Loucy (cell line): ENCODE measurements at regions not wholly inside any gene's neighbourhood (a gene's known extent, or its start where the extent isn't known, plus 50 kb on each side); places are given as distances from the start of the nearest gene placed in this dataset.

Experiments
- H2AFZ ChIP-seq: fragments of 200-600 bp; sonication (generic); 2 replicates; pipeline ENCODE4 v1.6.0; 2016; ENCODE audit warnings: antibody characterized with exemption, mild to moderate bottlenecking, low read length, moderate library complexity
- H3F3A ChIP-seq: fragments of 200-600 bp; 2 replicates; pipeline ENCODE4 v1.6.0; 2016; ENCODE audit warnings: antibody characterized with exemption, low read depth, mild to moderate bottlenecking
- H3K27me3 ChIP-seq: fragments of 200-600 bp; sonication (generic); 2 replicates; pipeline ENCODE4 v1.6.1; 2014; ENCODE audit warnings: low read length, mild to moderate bottlenecking; ENCODE audit not compliant: insufficient read depth, poor library complexity, severe bottlenecking
- H3K36me3 ChIP-seq: fragments of 200-600 bp; sonication (generic); 2 replicates; pipeline ENCODE4 v1.6.1; 2016; ENCODE audit warnings: low read length; ENCODE audit not compliant: insufficient read depth
- H3K4me1 ChIP-seq: fragments of 200-600 bp; sonication (generic); 2 replicates; pipeline ENCODE4 v1.5.1; 2014; ENCODE audit warnings: low read length, mild to moderate bottlenecking; ENCODE audit not compliant: insufficient read depth, poor library complexity, severe bottlenecking
- H3K4me2 ChIP-seq: fragments of 200-600 bp; sonication (generic); 2 replicates; pipeline ENCODE4 v1.6.0; 2014; ENCODE audit warnings: antibody characterized with exemption, low read length, low read depth, mild to moderate bottlenecking; ENCODE audit not compliant: poor library complexity, severe bottlenecking
- H3K4me3 ChIP-seq: fragments of 200-600 bp; sonication (generic); 2 replicates; pipeline ENCODE4 v1.5.1; 2014; ENCODE audit warnings: low read length, mild to moderate bottlenecking, mixed read lengths; ENCODE audit not compliant: poor library complexity, severe bottlenecking
- H3K79me2 ChIP-seq: fragments of 200-600 bp; sonication (generic); 2 replicates; pipeline ENCODE4 v1.6.1; 2014; ENCODE audit warnings: low read length; ENCODE audit not compliant: insufficient read depth
- H3K9ac ChIP-seq: fragments of 200-600 bp; sonication (generic); 2 replicates; pipeline ENCODE4 v1.6.0; 2014; ENCODE audit warnings: mild to moderate bottlenecking, low read depth, low read length, moderate library complexity; ENCODE audit not compliant: poor library complexity, severe bottlenecking
- H3K9me2 ChIP-seq: fragments of 200-600 bp; sonication (generic); replicated peaks from 2 replicates; pipeline ENCODE4 v1.6.1; 2016; ENCODE audit warnings: low read depth, low read length, mixed read lengths
- H3K9me3 ChIP-seq: fragments of 200-600 bp; sonication (generic); 2 replicates; pipeline ENCODE4 v1.6.1; 2014; ENCODE audit warnings: mild to moderate bottlenecking, antibody characterized with exemption, low read length, low read depth; ENCODE audit not compliant: insufficient read depth
- H4K20me1 ChIP-seq: fragments of 200-600 bp; sonication (generic); 2 replicates; pipeline ENCODE4 v1.6.0; 2014; ENCODE audit warnings: antibody characterized with exemption, low read length, mild to moderate bottlenecking; ENCODE audit not compliant: insufficient read depth, poor library complexity, severe bottlenecking
- EZH2phosphoT487 ChIP-seq: fragments of 200-600 bp; IDR thresholded peaks from 2 replicates; pipeline ENCODE4 v1.6.1; 2018; ENCODE audit warnings: antibody characterized with exemption, mild to moderate bottlenecking, moderate library complexity, borderline replicate concordance
- TF ChIP-seq, protein P1 (sequence below): fragments of 200-600 bp; sonication (generic); conservative IDR thresholded peaks from 2 replicates; pipeline ENCODE4 v1.5.1; 2014; ENCODE audit warnings: mild to moderate bottlenecking, antibody characterized with exemption, low read length

DNA sequence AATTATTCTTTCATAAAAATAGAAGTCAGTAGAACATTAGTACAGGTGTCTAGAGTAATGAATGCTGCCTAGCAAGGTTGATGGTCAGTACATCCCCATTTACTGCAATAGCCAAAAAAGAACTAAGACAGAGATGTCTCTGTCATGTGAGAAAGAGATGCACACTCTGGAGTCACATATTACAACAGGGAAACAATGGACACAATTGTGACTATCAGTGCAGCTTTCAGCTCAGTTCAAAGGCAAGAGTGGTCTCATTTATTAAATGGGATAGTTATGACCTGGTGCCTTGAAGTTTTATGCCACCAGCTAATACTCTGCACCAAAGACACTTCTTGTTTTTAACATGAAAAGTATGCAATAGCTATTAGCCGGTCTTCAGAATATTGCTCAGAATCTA, 194.9 kb upstream of the CHAC2 start:
- no peak for TF ChIP-seq EZH2phosphoT487
- no peaks in the 10 kb centered on the region for H4K20me1 ChIP-seq

DNA sequence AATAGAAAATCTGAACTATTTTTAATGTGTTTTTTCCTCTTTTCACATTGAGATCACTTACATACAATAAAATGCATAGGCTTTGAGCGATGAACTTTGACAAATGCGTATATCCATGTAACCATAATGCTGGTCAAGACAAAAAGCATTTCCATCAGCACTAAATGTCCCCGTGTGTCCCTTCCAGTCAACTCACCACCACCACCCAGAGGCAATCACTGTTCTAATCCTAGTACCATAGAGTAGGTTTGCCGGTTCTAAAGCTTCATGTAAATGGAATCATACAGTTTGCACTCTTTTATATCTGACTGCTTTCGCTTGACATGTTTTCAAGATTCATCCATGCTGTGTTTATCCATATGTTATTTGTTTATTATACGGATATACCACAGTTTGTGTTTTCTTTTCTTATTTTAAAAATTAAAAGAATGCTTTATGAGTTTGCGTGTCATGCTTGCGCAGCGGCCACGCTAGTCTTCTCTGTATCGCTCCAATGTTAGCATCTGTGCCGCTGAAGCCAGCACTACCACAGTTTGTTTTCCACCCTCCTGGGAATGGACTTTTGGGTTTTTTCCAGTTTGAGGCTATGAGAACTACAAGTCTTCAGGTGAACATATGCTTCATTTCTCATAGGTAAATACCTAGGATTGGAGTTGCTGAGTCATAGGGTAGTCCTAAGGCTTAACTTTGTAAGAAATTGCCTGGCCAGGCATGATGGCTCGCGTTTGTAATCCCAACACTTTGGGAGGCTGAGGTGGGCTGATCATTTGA, 197.5 kb upstream of the CHAC2 start:
- Histone ChIP-seq H3K27me3 (no peaks in the 10 kb centered on the region), H4K20me1 (no peaks in the 10 kb centered on the region), H3K9ac (no peak overlapping the region), H3K79me2 (no peaks in the 10 kb centered on the region), H3K9me3 (no peaks in the 10 kb centered on the region), H3K4me2 (no peak overlapping the region), H3K4me1 (no peaks in the 10 kb centered on the region), H3F3A (no peaks in the 10 kb centered on the region), H3K4me3 (no peak overlapping the region), H3K9me2 (no peaks in the 10 kb centered on the region), H3K36me3 (no peaks in the 10 kb centered on the region), H2AFZ (no peak overlapping the region)
- no peak for TF ChIP-seq EZH2phosphoT487
- TF ChIP-seq, protein P1, sequence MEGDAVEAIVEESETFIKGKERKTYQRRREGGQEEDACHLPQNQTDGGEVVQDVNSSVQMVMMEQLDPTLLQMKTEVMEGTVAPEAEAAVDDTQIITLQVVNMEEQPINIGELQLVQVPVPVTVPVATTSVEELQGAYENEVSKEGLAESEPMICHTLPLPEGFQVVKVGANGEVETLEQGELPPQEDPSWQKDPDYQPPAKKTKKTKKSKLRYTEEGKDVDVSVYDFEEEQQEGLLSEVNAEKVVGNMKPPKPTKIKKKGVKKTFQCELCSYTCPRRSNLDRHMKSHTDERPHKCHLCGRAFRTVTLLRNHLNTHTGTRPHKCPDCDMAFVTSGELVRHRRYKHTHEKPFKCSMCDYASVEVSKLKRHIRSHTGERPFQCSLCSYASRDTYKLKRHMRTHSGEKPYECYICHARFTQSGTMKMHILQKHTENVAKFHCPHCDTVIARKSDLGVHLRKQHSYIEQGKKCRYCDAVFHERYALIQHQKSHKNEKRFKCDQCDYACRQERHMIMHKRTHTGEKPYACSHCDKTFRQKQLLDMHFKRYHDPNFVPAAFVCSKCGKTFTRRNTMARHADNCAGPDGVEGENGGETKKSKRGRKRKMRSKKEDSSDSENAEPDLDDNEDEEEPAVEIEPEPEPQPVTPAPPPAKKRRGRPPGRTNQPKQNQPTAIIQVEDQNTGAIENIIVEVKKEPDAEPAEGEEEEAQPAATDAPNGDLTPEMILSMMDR = no peak

More for the DNA sequence above, 194.9 kb upstream of the CHAC2 start:
- H2AFZ ChIP-seq = no peak overlapping the region
- H3F3A ChIP-seq = no peaks in the 10 kb centered on the region
- H3K9me2 ChIP-seq = no peaks in the 10 kb centered on the region
- H3K4me3 ChIP-seq = no peak overlapping the region
- H3K36me3 ChIP-seq = no peaks in the 10 kb centered on the region
- H3K9me3 ChIP-seq = no peaks in the 10 kb centered on the region
- H3K4me1 ChIP-seq = no peaks in the 10 kb centered on the region
- H3K4me2 ChIP-seq = no peak overlapping the region
- no peaks in the 10 kb centered on the region for H3K27me3 ChIP-seq
- H3K79me2 ChIP-seq = no peaks in the 10 kb centered on the region
- H3K9ac ChIP-seq = no peak overlapping the region

DNA sequence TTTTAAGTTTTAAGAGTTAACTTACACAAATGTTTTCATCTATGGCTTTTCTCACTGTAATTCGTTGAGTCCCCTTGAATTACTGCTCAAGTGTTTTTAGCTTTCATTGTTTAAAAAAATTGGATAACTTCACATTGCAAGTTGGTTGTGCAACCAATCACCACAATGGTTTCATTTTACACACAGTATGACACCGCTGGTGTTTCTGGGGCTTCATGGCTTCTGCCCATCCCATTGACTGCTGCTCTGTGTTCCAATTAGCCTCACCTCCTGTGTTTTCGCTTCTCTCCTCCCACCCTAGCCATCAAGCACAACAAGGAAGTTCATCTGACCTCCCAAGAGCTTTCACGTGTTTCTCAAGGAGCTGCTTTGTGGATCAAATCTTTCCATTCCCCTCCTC, 199.1 kb upstream of the CHAC2 start:
- Histone ChIP-seq H3K4me1 (no peaks in the 10 kb centered on the region), H3K9me3 (no peaks in the 10 kb centered on the region), H4K20me1 (no peaks in the 10 kb centered on the region), H3K79me2 (no peaks in the 10 kb centered on the region), H3F3A (no peaks in the 10 kb centered on the region), H3K9me2 (no peaks in the 10 kb centered on the region), H2AFZ (peak overlapping the region; percentile 85), H3K36me3 (no peaks in the 10 kb centered on the region), H3K4me2 (peak overlapping the region; percentile 43), H3K4me3 (peak overlapping the region; percentile 50), H3K9ac (no peak overlapping the region), H3K27me3 (no peaks in the 10 kb centered on the region)
- no peak for TF ChIP-seq EZH2phosphoT487
- TF ChIP-seq, protein P1 = no peak

DNA sequence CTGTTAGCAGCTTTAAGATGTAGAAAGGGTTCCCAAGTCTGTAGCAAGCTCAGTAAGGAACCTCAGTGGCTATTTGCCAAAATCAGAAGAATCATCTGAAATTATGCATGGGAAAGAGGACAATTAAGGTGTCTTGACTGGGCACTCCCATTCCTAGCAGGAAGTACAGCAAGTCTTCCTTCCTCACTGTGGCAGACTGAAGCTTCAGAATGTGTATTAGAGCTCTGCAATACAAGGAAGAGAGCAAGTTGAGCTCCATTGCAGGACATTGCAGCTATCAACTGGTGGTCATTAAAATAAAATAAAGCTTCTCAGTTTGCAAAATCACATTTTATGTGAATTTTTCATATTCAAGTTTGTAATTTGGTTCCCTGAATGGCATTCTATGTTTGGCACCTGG, 200.5 kb upstream of the CHAC2 start:
- Histone ChIP-seq H3F3A (no peaks in the 10 kb centered on the region), H3K27me3 (no peaks in the 10 kb centered on the region), H2AFZ (no peak overlapping the region), H3K4me2 (no peak overlapping the region), H3K4me3 (no peak overlapping the region), H3K9me3 (no peaks in the 10 kb centered on the region), H3K9ac (no peak overlapping the region), H3K36me3 (no peaks in the 10 kb centered on the region), H3K79me2 (no peaks in the 10 kb centered on the region), H3K4me1 (no peaks in the 10 kb centered on the region), H4K20me1 (no peaks in the 10 kb centered on the region), H3K9me2 (no peaks in the 10 kb centered on the region)
- no peak for TF ChIP-seq EZH2phosphoT487
- TF ChIP-seq, protein P1 = no peak
